K562 (cell line): ENCODE measurements at regions not wholly inside any gene's neighbourhood (a gene's known extent, or its start where the extent isn't known, plus 50 kb on each side); places are given as distances from the start of the nearest gene placed in this dataset.

ENCODE experiments used
- ATAC-seq: fragments of 200-7000 bp; cut with Tn5 transposase; 3 replicates; pipeline ENCODE4 v1.9.1; 2020; ENCODE audit warnings: moderate library complexity
- BruUV-seq: library from RNA; stranded (reverse); fragments of 400-500 nt; replicated peaks from 2 replicates; lab custom pipeline; 2021; lab: Mats Ljungman, UMichigan
- CTCF ChIA-PET: fragments of 300-600 bp; formaldehyde crosslinking; extraction: SDS; loops from one replicate; lab custom pipeline; 2021; ENCODE audit warnings: low intra/inter-chr PET ratio; lab: Yijun Ruan, JAX
- POLR2A ChIA-PET: fragments of 300-600, 350-650 bp; sonication (Branson Sonifier 250); formaldehyde crosslinking; extraction: SDS; loops from one replicate; lab custom pipeline; 2021; ENCODE audit warnings: antibody characterized with exemption, inconsistent platforms; lab: Yijun Ruan, JAX
- DNase-seq, 4 experiments: peaks; one replicate each; pipeline versions ENCODE4 v3.0.0 to v3.0.0-alpha.2; 2011 to 2018; ENCODE audit warnings: low spot score in 3 of 4, mixed read lengths in 3 of 4; ENCODE audit errors: extremely low read depth in 1 of 4
- FAIRE-seq: peaks from 2 replicates; lab custom pipeline; 2011; peaks lifted over from hg19 to GRCh38; lab: Jason Lieb, UNC
- H2AFZ ChIP-seq: 2 replicates; pipeline ENCODE4 v1.6.0; 2011; ENCODE audit warnings: low read depth, low read length, control low read depth, inconsistent platforms
- H3K27ac ChIP-seq: fragments of 200-600 bp; 3 replicates; pipeline ENCODE4 v1.8.0; 2011; ENCODE audit warnings: low read depth, mild to moderate bottlenecking, control low read depth, inconsistent platforms, low read length, moderate library complexity, mixed read lengths; ENCODE audit errors: extremely low read depth
- H3K27me3 ChIP-seq, 2 experiments: fragments of 300-600 bp in 1 of 2; 2 replicates in 1 of 2; 3 replicates in 1 of 2; pipeline versions ENCODE4 v1.6.0 to v1.8.0; 2011; ENCODE audit warnings: inconsistent platforms in 2 of 2, low read length in 2 of 2, mild to moderate bottlenecking in 1 of 2, mixed read lengths in 1 of 2, moderate library complexity in 1 of 2; ENCODE audit not compliant: control insufficient read depth in 2 of 2, insufficient read depth in 2 of 2
- H3K36me3 ChIP-seq: fragments of 300-600 bp; 3 replicates; pipeline ENCODE4 v1.8.0; 2011; ENCODE audit warnings: mild to moderate bottlenecking, low read length, inconsistent platforms; ENCODE audit not compliant: control insufficient read depth, insufficient read depth
- H3K4me1 ChIP-seq, 2 experiments: fragments of 200-600 bp in 1 of 2; replicated peaks in 1 of 2; 2 replicates in 1 of 2; 3 replicates in 1 of 2; pipeline versions ENCODE4 v1.5.1 to v1.8.0; 2011; ENCODE audit warnings: inconsistent platforms in 2 of 2, low read length in 2 of 2, mild to moderate bottlenecking in 1 of 2, mixed read lengths in 1 of 2, moderate library complexity in 1 of 2; ENCODE audit not compliant: control insufficient read depth in 2 of 2, insufficient read depth in 2 of 2
- H3K4me2 ChIP-seq: 2 replicates; pipeline ENCODE4 v1.6.1; 2011; ENCODE audit warnings: low read length, control low read depth, inconsistent platforms, mixed read lengths; ENCODE audit not compliant: insufficient read depth
- H3K4me3 ChIP-seq: fragments of 200-600 bp; sonication (generic), shearing (Covaris generic); 2 replicates; pipeline ENCODE4 v1.5.1; 2016; ENCODE audit warnings: control low read depth, inconsistent platforms
- H3K79me2 ChIP-seq: fragments of 200-600 bp; 3 replicates; pipeline ENCODE4 v1.8.0; 2011; ENCODE audit warnings: low read length, inconsistent platforms; ENCODE audit not compliant: control insufficient read depth, insufficient read depth
- H3K9ac ChIP-seq, 2 experiments: 2 replicates each; pipeline versions ENCODE4 v1.6.0 to v1.6.1; 2011; ENCODE audit warnings: low read depth in 2 of 2, low read length in 2 of 2, control low read depth in 1 of 2, inconsistent platforms in 1 of 2, mild to moderate bottlenecking in 1 of 2, mixed read lengths in 1 of 2; ENCODE audit not compliant: insufficient read depth in 1 of 2
- H3K9me1 ChIP-seq: one replicate; pipeline ENCODE4 v1.6.0; 2011; ENCODE audit warnings: inconsistent platforms, mild to moderate bottlenecking, low read length, moderate library complexity; ENCODE audit not compliant: control insufficient read depth, insufficient read depth
- H3K9me3 ChIP-seq: replicated peaks from 2 replicates; pipeline ENCODE4 v1.5.1; 2011; ENCODE audit warnings: low read depth, low read length, inconsistent platforms; ENCODE audit not compliant: control insufficient read depth, insufficient read depth
- H4K20me1 ChIP-seq: replicated peaks from 2 replicates; pipeline ENCODE4 v1.6.1; 2011; ENCODE audit warnings: low read length, inconsistent platforms, mixed read lengths; ENCODE audit not compliant: control insufficient read depth, insufficient read depth
- HCFC1 ChIP-seq: IDR thresholded peaks from 2 replicates; pipeline ENCODE4 v1.6.1; 2012; ENCODE audit warnings: low read depth, low read length, improper control_type of control experiment
- MCM2 ChIP-seq: fragments of 450-650 bp; IDR thresholded peaks from 2 replicates; pipeline ENCODE4 v1.6.1; 2017; ENCODE audit warnings: low read depth, mild to moderate bottlenecking
- MITF ChIP-seq: IDR thresholded peaks from 2 replicates; pipeline ENCODE4 v1.6.1; 2014; ENCODE audit warnings: antibody characterized with exemption
- PCBP1 ChIP-seq: fragments of 200-400 bp; formaldehyde crosslinking; IDR thresholded peaks from 2 replicates; pipeline ENCODE4 v1.6.1; 2018; ENCODE audit warnings: mild to moderate bottlenecking, low read depth, low read length; ENCODE audit not compliant: poor library complexity, severe bottlenecking
- POLR2G ChIP-seq: fragments of 200-400 bp; formaldehyde crosslinking; IDR thresholded peaks from 2 replicates; pipeline ENCODE4 v1.6.1; 2017; ENCODE audit warnings: low read depth, mild to moderate bottlenecking, antibody characterized with exemption, low read length, moderate library complexity
- RBM15 ChIP-seq: fragments of 200-400 bp; formaldehyde crosslinking; IDR thresholded peaks from 2 replicates; pipeline ENCODE4 v1.6.1; 2018; ENCODE audit warnings: mild to moderate bottlenecking, low read length, moderate library complexity; ENCODE audit not compliant: insufficient read depth
- SP2 ChIP-seq: IDR thresholded peaks from 2 replicates; pipeline ENCODE4 v1.6.1; 2011; ENCODE audit warnings: mild to moderate bottlenecking, low read depth, low read length, moderate library complexity; ENCODE audit not compliant: poor library complexity, severe bottlenecking; ENCODE audit errors: extremely low read depth
- TCF15 ChIP-seq: fragments of 250-450 bp; sonication (Bioruptor Pico); IDR thresholded peaks from 2 replicates; pipeline ENCODE4 v1.8.0; 2022; ENCODE audit warnings: moderate library complexity, mild to moderate bottlenecking, inconsistent platforms
- TCFL5 ChIP-seq: fragments of 250-450 bp; sonication (Bioruptor Pico); conservative IDR thresholded peaks from 2 replicates; pipeline ENCODE4 v1.6.1; 2021; ENCODE audit warnings: mild to moderate bottlenecking, moderate library complexity, matching md5 sums
- ZNF124 ChIP-seq: sonication (generic); formaldehyde crosslinking; IDR thresholded peaks from 2 replicates; pipeline ENCODE4 v1.8.1; 2022; ENCODE audit warnings: missing genetic modification reagents
- ZNF76 ChIP-seq: fragments of 250-450 bp; sonication (Bioruptor Pico); IDR thresholded peaks from 2 replicates; pipeline ENCODE4 v1.4.0; 2020; ENCODE audit warnings: mild to moderate bottlenecking, moderate library complexity, borderline replicate concordance
- WGBS: fragments of 100-300 bp; shearing (Covaris generic); methylation state at CpG from one replicate; pipeline ENCODE4 v1.1.6; 2016; ENCODE audit warnings: low coverage, mixed read lengths; ENCODE audit not compliant: insufficient coverage; ENCODE audit errors: missing lambda C conversion rate; 5-methylcytosine and 5-hydroxymethylcytosine counted together
- in situ Hi-C: fragments of 300-500 bp; cut with MboI; formaldehyde crosslinking; loops from 4 replicates; pipeline ENCODE4 v1.15.0; 2018; ENCODE audit warnings: inconsistent platforms, mixed read lengths
- intact Hi-C: fragments of 100-400 bp; cut with micrococcal nuclease; formaldehyde crosslinking; loops from 2 replicates; pipeline ENCODE4 v1.14.2; 2022

DNA sequence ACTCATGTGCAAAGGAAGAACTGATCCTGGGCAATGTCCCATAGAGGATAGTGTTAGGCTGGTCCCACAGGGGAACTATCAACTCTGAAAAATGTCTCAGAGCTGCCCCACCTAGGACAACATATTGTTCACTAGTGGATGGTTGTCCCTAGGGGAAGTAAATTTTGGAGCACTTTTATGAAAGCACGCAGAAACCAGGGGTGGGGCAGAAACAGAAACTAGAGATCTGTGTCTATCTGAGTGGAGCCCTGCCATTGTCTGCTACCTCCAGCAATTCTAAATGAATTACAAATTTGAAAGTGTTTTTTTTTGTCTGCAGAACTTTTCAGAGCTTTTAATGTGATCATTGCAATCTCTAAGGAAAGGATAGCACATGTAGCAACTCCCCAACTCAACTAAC, 357.1 kb upstream of the PROK2 start:
- H3K9me3 ChIP-seq, result no peaks in the 10 kb centered on the region
- 20% methylated on average over 1 of the region's 1 CpG for WGBS
- intact Hi-C loops, result no loop called here
- H3K4me3 ChIP-seq, result no peak overlapping the region
- H3K4me1 ChIP-seq, result peaks cover 5 to 55% of the 10 kb centered on the region in 2 experiments; a peak in 4 of 5 replicates
- H2AFZ ChIP-seq, result peak overlapping the region; percentile 77
- H3K36me3 ChIP-seq, result no peaks in the 10 kb centered on the region
- no peak overlapping the region for H3K9ac ChIP-seq
- no peaks in the 10 kb centered on the region for H3K27me3 ChIP-seq
- TF ChIP-seq ZNF76 (CRISPR knock-in tag) (no peak), RBM15 (no peak), TCFL5 (CRISPR knock-in tag) (no peak), POLR2G (no peak), ZNF124 (CRISPR knock-in tag) (no peak), MITF (no peak), MCM2 (no peak), SP2 (no peak), TCF15 (CRISPR knock-in tag) (no peak), PCBP1 (no peak), HCFC1 (no peak)
- ChIA-PET CTCF (no interaction called here), POLR2A (interaction anchor here (1.0 kb wide), 1 partner anchor 28 kb away, joined by 3 read pairs; no protein-coding TSS in a partner anchor)
- no peak for DNase-seq
- H4K20me1 ChIP-seq, result no peaks in the 10 kb centered on the region
- H3K79me2 ChIP-seq, result no peaks in the 10 kb centered on the region
- H3K27ac ChIP-seq, result peak overlapping the region; percentile 37; the same call in 1 of the 3 replicates
- FAIRE-seq, result peak; percentile 40
- no peak overlapping the region for H3K4me2 ChIP-seq
- BruUV-seq, result no TSS peak
- no peak for ATAC-seq
- in situ Hi-C loops, result no loop called here
- H3K9me1 ChIP-seq, result no peaks in the 10 kb centered on the region
